H9 (cell line): ENCODE measurements at regions not wholly inside any gene's neighbourhood (a gene's known extent, or its start where the extent isn't known, plus 50 kb on each side); places are given as distances from the start of the nearest gene placed in this dataset.
A peak's percentile ranks its signal among the peaks of the same experiment; 100 is the strongest.

ENCODE experiments used
- DNase-seq: peaks from one replicate; pipeline ENCODE4 v3.0.0-alpha.2; 2017
- H2AFZ ChIP-seq: one replicate; pipeline ENCODE4 v1.6.1; 2013; ENCODE audit warnings: mild to moderate bottlenecking, low read length, control low read depth, moderate library complexity
- H2AK5ac ChIP-seq: 2 replicates; pipeline ENCODE4 v1.6.1; 2013; ENCODE audit warnings: low read length, control low read depth, mixed read lengths; ENCODE audit not compliant: insufficient read length
- H2BK120ac ChIP-seq: one replicate; pipeline ENCODE4 v1.6.1; 2013; ENCODE audit warnings: low read depth, mild to moderate bottlenecking, low read length, control low read depth, inconsistent platforms; ENCODE audit not compliant: poor library complexity, severe bottlenecking
- H2BK12ac ChIP-seq: 2 replicates; pipeline ENCODE4 v1.6.1; 2013; ENCODE audit warnings: low read length, control low read depth, mixed read lengths, low read depth; ENCODE audit not compliant: insufficient read length
- H2BK15ac ChIP-seq: 2 replicates; pipeline ENCODE4 v1.6.1; 2013; ENCODE audit warnings: low read depth, low read length, control low read depth
- H2BK20ac ChIP-seq: one replicate; pipeline ENCODE4 v1.6.1; 2013; ENCODE audit warnings: low read depth, mild to moderate bottlenecking, low read length, control low read depth, inconsistent platforms; ENCODE audit not compliant: poor library complexity, severe bottlenecking
- H2BK5ac ChIP-seq: 2 replicates; pipeline ENCODE4 v1.6.1; 2013; ENCODE audit warnings: low read length, control low read depth, mixed read lengths; ENCODE audit not compliant: insufficient read length
- H3K14ac ChIP-seq: 2 replicates; pipeline ENCODE4 v1.6.1; 2013; ENCODE audit warnings: low read length, control low read depth; ENCODE audit not compliant: insufficient read depth
- H3K18ac ChIP-seq: 2 replicates; pipeline ENCODE4 v1.6.1; 2013; ENCODE audit warnings: low read depth, mild to moderate bottlenecking, mixed read lengths, low read length, control low read depth; ENCODE audit not compliant: insufficient read length
- H3K23ac ChIP-seq: 2 replicates; pipeline ENCODE4 v1.6.1; 2013; ENCODE audit warnings: low read length, control low read depth, mixed read lengths, low read depth; ENCODE audit not compliant: insufficient read length
- H3K23me2 ChIP-seq: 2 replicates; pipeline ENCODE4 v1.6.1; 2013; ENCODE audit warnings: low read depth, mild to moderate bottlenecking, mixed read lengths, low read length, control low read depth; ENCODE audit not compliant: insufficient read length, poor library complexity, severe bottlenecking
- H3K27ac ChIP-seq: 2 replicates; pipeline ENCODE4 v1.5.1; 2013; ENCODE audit warnings: low read length, control low read depth, mixed read lengths, low read depth; ENCODE audit not compliant: insufficient read length
- H3K27me3 ChIP-seq: 2 replicates; pipeline ENCODE4 v1.6.1; 2013; ENCODE audit warnings: low read length, control low read depth, inconsistent platforms; ENCODE audit not compliant: insufficient read depth
- H3K4ac ChIP-seq: 2 replicates; pipeline ENCODE4 v1.6.1; 2013; ENCODE audit warnings: low read depth, mild to moderate bottlenecking, control low read depth, inconsistent platforms, low read length, moderate library complexity
- H3K4me1 ChIP-seq: 2 replicates; pipeline ENCODE4 v1.6.1; 2013; ENCODE audit warnings: low read length, control low read depth, inconsistent platforms; ENCODE audit not compliant: insufficient read depth
- H3K4me2 ChIP-seq: 2 replicates; pipeline ENCODE4 v1.6.1; 2013; ENCODE audit warnings: low read length, control low read depth, mixed read lengths; ENCODE audit not compliant: insufficient read length, insufficient read depth
- H3K56ac ChIP-seq: 2 replicates; pipeline ENCODE4 v1.6.1; 2013; ENCODE audit warnings: low read depth, mild to moderate bottlenecking, mixed read lengths, low read length, control low read depth; ENCODE audit not compliant: insufficient read length
- H3K79me1 ChIP-seq: 2 replicates; pipeline ENCODE4 v1.6.1; 2013; ENCODE audit warnings: low read depth, mild to moderate bottlenecking, moderate library complexity, low read length, control low read depth, inconsistent platforms; ENCODE audit not compliant: insufficient read depth, poor library complexity, severe bottlenecking
- H3K79me2 ChIP-seq: 2 replicates; pipeline ENCODE4 v1.6.1; 2013; ENCODE audit warnings: low read length, control low read depth, inconsistent platforms; ENCODE audit not compliant: insufficient read depth
- H3K9ac ChIP-seq: 2 replicates; pipeline ENCODE4 v1.6.1; 2013; ENCODE audit warnings: low read length, control low read depth, mixed read lengths; ENCODE audit not compliant: insufficient read length; ENCODE audit errors: extremely low read depth
- H3K9me3 ChIP-seq: one replicate; pipeline ENCODE4 v1.6.1; 2013; ENCODE audit warnings: low read depth, low read length, inconsistent platforms; ENCODE audit not compliant: control insufficient read depth
- H3T11ph ChIP-seq: one replicate; pipeline ENCODE4 v1.6.1; 2013; ENCODE audit warnings: mild to moderate bottlenecking, low read length, control low read depth, inconsistent platforms
- H4K20me1 ChIP-seq: one replicate; pipeline ENCODE4 v1.6.1; 2013; ENCODE audit not compliant: control insufficient read depth, insufficient read length, insufficient read depth
- H4K5ac ChIP-seq: 2 replicates; pipeline ENCODE4 v1.6.1; 2013; ENCODE audit warnings: low read depth, mild to moderate bottlenecking, mixed read lengths, low read length, control low read depth; ENCODE audit not compliant: insufficient read length
- H4K8ac ChIP-seq: replicated peaks from 2 replicates; pipeline ENCODE4 v1.6.1; 2013; ENCODE audit warnings: low read length, control low read depth, mixed read lengths, low read depth; ENCODE audit not compliant: insufficient read length
- H4K91ac ChIP-seq: 2 replicates; pipeline ENCODE4 v1.6.1; 2013; ENCODE audit warnings: low read depth, mild to moderate bottlenecking, moderate library complexity, mixed read lengths, low read length, control low read depth; ENCODE audit not compliant: insufficient read length
- H3K27ac Mint-ChIP-seq, 3 experiments: 2 replicates in 2 of 3; 3 replicates in 1 of 3; pipeline ENCODE4 v1.8.0; 2020 to 2021; ENCODE audit warnings: mixed read lengths in 3 of 3, mild to moderate bottlenecking in 1 of 3, moderate library complexity in 1 of 3
- H3K27me3 Mint-ChIP-seq: 2 replicates; pipeline ENCODE4 v1.8.0; 2021; ENCODE audit warnings: low read depth, mild to moderate bottlenecking, moderate library complexity, mixed read lengths
- H3K36me3 Mint-ChIP-seq, 3 experiments: 2 replicates in 2 of 3; 3 replicates in 1 of 3; pipeline ENCODE4 v1.8.0; 2020 to 2021; ENCODE audit warnings: low read depth in 3 of 3, mixed read lengths in 3 of 3; ENCODE audit not compliant: insufficient read depth in 1 of 3
- H3K4me1 Mint-ChIP-seq, 2 experiments: 2 replicates each; pipeline ENCODE4 v1.8.0; 2020; ENCODE audit warnings: mixed read lengths in 2 of 2
- H3K4me3 Mint-ChIP-seq, 2 experiments: 2 replicates in 1 of 2; 3 replicates in 1 of 2; pipeline ENCODE4 v1.8.0; 2020 to 2021; ENCODE audit warnings: mild to moderate bottlenecking in 2 of 2, mixed read lengths in 2 of 2, moderate library complexity in 1 of 2
- H3K9me3 Mint-ChIP-seq, 2 experiments: 2 replicates in 1 of 2; 3 replicates in 1 of 2; pipeline ENCODE4 v1.8.0; 2020; ENCODE audit warnings: mild to moderate bottlenecking in 2 of 2, mixed read lengths in 2 of 2, moderate library complexity in 1 of 2
- WGBS: extraction: QIAGEN DNeasy Blood & Tissue Kit; methylation state at CpG from one replicate; pipeline ENCODE4 v1.1.7; 2013; ENCODE audit warnings: missing lambda C conversion rate, low lambda C conversion rate, mixed read lengths; ENCODE audit not compliant: insufficient read length; ENCODE audit errors: extremely low coverage; 5-methylcytosine and 5-hydroxymethylcytosine counted together
- TF ChIP-seq, protein P1 (sequence below): fragments of 200-600 bp; sonication (generic); conservative IDR thresholded peaks from 3 replicates; pipeline ENCODE4 v1.8.0; 2021; ENCODE audit warnings: antibody characterized with exemption, mild to moderate bottlenecking

DNA sequence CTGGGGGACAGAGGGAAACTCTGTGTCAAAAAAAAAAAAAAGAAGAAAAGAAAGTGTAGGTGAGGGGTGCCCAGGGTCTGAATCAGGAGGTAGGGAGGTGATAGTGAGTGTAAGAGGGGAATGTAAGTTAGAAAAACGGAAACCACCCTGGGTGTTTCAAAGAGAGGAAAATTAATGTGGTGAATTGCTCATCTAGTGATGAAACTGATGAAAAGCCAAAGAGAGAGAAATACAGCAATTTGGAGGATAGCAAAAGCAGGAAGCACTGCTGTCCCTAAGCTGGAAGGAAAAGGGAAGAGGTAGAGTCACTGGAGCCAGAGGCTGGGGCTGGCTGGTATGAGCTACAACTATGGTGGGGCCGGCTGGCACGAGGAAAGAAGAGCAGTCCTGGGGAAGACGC is 85.0 kb upstream of the CEP85L start:
- TF ChIP-seq, protein P1, sequence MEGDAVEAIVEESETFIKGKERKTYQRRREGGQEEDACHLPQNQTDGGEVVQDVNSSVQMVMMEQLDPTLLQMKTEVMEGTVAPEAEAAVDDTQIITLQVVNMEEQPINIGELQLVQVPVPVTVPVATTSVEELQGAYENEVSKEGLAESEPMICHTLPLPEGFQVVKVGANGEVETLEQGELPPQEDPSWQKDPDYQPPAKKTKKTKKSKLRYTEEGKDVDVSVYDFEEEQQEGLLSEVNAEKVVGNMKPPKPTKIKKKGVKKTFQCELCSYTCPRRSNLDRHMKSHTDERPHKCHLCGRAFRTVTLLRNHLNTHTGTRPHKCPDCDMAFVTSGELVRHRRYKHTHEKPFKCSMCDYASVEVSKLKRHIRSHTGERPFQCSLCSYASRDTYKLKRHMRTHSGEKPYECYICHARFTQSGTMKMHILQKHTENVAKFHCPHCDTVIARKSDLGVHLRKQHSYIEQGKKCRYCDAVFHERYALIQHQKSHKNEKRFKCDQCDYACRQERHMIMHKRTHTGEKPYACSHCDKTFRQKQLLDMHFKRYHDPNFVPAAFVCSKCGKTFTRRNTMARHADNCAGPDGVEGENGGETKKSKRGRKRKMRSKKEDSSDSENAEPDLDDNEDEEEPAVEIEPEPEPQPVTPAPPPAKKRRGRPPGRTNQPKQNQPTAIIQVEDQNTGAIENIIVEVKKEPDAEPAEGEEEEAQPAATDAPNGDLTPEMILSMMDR = no peak
- H3K4me3 Mint-ChIP-seq = no peak overlapping the region
- no peak overlapping the region for H2BK12ac ChIP-seq
- peak overlapping the region in 1 of 3 experiments; percentile 45; a peak in 2 of 7 replicates for H3K27ac Mint-ChIP-seq
- H3K9me3 ChIP-seq = no peaks in the 10 kb centered on the region
- no peak overlapping the region for H3K18ac ChIP-seq
- H3K27me3 ChIP-seq = no peaks in the 10 kb centered on the region
- H3T11ph ChIP-seq = no peak overlapping the region
- no peak overlapping the region for H2BK5ac ChIP-seq
- H3K4me1 ChIP-seq = peaks cover 4% of the 10 kb centered on the region; the same call in 1 of the 2 replicates
- H2BK20ac ChIP-seq = no peak overlapping the region
- no peaks in the 10 kb centered on the region for H3K79me2 ChIP-seq
- no peaks in the 10 kb centered on the region for H3K23me2 ChIP-seq
- no peak overlapping the region for H2BK15ac ChIP-seq
- no CpG with 5 or more reads among the region's 4 CpGs for WGBS
- H4K20me1 ChIP-seq = no peaks in the 10 kb centered on the region
- no peaks in the 10 kb centered on the region for H3K79me1 ChIP-seq
- peaks cover 2 to 13% of the 10 kb centered on the region in 2 experiments; a peak in 3 of 4 replicates for H3K4me1 Mint-ChIP-seq
- H2BK120ac ChIP-seq = no peak overlapping the region
- H3K36me3 Mint-ChIP-seq = no peaks in the 10 kb centered on the region; a peak in 1 of 7 replicates
- no peak overlapping the region for H4K5ac ChIP-seq
- no peak overlapping the region for H3K56ac ChIP-seq
- no peak overlapping the region for H2AK5ac ChIP-seq
- no peak for DNase-seq
- no peak overlapping the region for H3K4me2 ChIP-seq
- H3K27me3 Mint-ChIP-seq = no peaks in the 10 kb centered on the region
- H4K91ac ChIP-seq = no peak overlapping the region
- no peak overlapping the region for H4K8ac ChIP-seq
- no peak overlapping the region for H3K23ac ChIP-seq
- no peak overlapping the region for H3K27ac ChIP-seq
- peaks cover 0 to 2% of the 10 kb centered on the region in 2 experiments; a peak in 1 of 5 replicates for H3K9me3 Mint-ChIP-seq
- H3K9ac ChIP-seq = no peak overlapping the region
- no peak overlapping the region for H3K4ac ChIP-seq
- H3K14ac ChIP-seq = no peak overlapping the region
- no peak overlapping the region for H2AFZ ChIP-seq
